Transverse colon (tissue), 3 donors: ENCODE measurements at regions not wholly inside any gene's neighbourhood (a gene's known extent, or its start where the extent isn't known, plus 50 kb on each side); places are given as distances from the start of the nearest gene placed in this dataset.

ENCODE experiments used
- CTCF ChIP-seq, 5 experiments: fragments of 200-600 bp in 3 of 5; fragments of 450-650 bp in 2 of 5; sonication (generic) in 3 of 5; IDR thresholded peaks; 1 replicate in 2 of 5; 2 replicates in 3 of 5; pipeline ENCODE4 v1.5.1; 2016 to 2017; ENCODE audit warnings: antibody characterized with exemption in 5 of 5, inconsistent platforms in 3 of 5, mild to moderate bottlenecking in 2 of 5, moderate library complexity in 1 of 5
- POLR2A ChIP-seq: fragments of 450-650 bp; IDR thresholded peaks from one replicate; pipeline ENCODE4 v1.6.1; 2016; ENCODE audit warnings: antibody characterized with exemption, mild to moderate bottlenecking, moderate library complexity

- TF ChIP-seq POLR2A (no peak), CTCF (IDR thresholded peaks at IDR 0.05) (no peak)
These were observed 123.8 kb downstream of the TM9SF2 start for GRCh38 chr13:99624936-99625540.
